KMS-11 (cell line): ENCODE measurements at regions not wholly inside any gene's neighbourhood (a gene's known extent, or its start where the extent isn't known, plus 50 kb on each side); places are given as distances from the start of the nearest gene placed in this dataset.

Experiments
- H2AFZ ChIP-seq: fragments of 200-600 bp; sonication (generic); 2 replicates; pipeline ENCODE4 v1.6.1; 2016; ENCODE audit warnings: antibody characterized with exemption, mixed run types, low read depth
- H3K27ac ChIP-seq: fragments of 200-600 bp; sonication (generic); 2 replicates; pipeline ENCODE4 v1.6.1; 2016; ENCODE audit warnings: mild to moderate bottlenecking, mixed run types
- H3K27me3 ChIP-seq: fragments of 200-600 bp; sonication (generic); 2 replicates; pipeline ENCODE4 v1.6.1; 2017; ENCODE audit warnings: mild to moderate bottlenecking, low read depth, mixed run types, moderate library complexity; ENCODE audit not compliant: insufficient read depth
- H3K36me3 ChIP-seq: fragments of 200-600 bp; sonication (generic); 2 replicates; pipeline ENCODE4 v1.6.1; 2017; ENCODE audit warnings: mild to moderate bottlenecking, mixed run types; ENCODE audit not compliant: insufficient read depth
- H3K4me1 ChIP-seq: fragments of 200-600 bp; sonication (generic); 2 replicates; pipeline ENCODE4 v1.6.1; 2016; ENCODE audit warnings: mild to moderate bottlenecking, low read depth, mixed run types; ENCODE audit not compliant: poor library complexity, severe bottlenecking
- H3K4me2 ChIP-seq: fragments of 200-600 bp; sonication (generic); 2 replicates; pipeline ENCODE4 v1.7.0; 2016; ENCODE audit warnings: mild to moderate bottlenecking, mixed run types
- H3K4me3 ChIP-seq: fragments of 200-600 bp; sonication (generic); IDR thresholded peaks from 2 replicates; pipeline ENCODE4 v1.6.1; 2017; ENCODE audit warnings: low read depth, low read length, mixed read lengths; ENCODE audit not compliant: insufficient read depth
- H3K79me2 ChIP-seq: fragments of 200-600 bp; sonication (generic); 2 replicates; pipeline ENCODE4 v1.6.1; 2016; ENCODE audit warnings: low read depth, mixed run types; ENCODE audit not compliant: insufficient read depth
- H3K9ac ChIP-seq: fragments of 200-600 bp; sonication (generic); 2 replicates; pipeline ENCODE4 v1.6.1; 2016; ENCODE audit warnings: mild to moderate bottlenecking, mixed run types
- H4K20me1 ChIP-seq: fragments of 200-600 bp; sonication (generic); 2 replicates; pipeline ENCODE4 v1.6.1; 2016; ENCODE audit warnings: mild to moderate bottlenecking, mixed run types; ENCODE audit not compliant: insufficient read depth
- TF ChIP-seq, protein P1 (sequence below): fragments of 200-600 bp; sonication (generic); conservative IDR thresholded peaks from 2 replicates; pipeline ENCODE4 v1.6.1; 2017; ENCODE audit warnings: low read depth, mild to moderate bottlenecking, antibody characterized with exemption, low read length, moderate library complexity, mixed read lengths

DNA sequence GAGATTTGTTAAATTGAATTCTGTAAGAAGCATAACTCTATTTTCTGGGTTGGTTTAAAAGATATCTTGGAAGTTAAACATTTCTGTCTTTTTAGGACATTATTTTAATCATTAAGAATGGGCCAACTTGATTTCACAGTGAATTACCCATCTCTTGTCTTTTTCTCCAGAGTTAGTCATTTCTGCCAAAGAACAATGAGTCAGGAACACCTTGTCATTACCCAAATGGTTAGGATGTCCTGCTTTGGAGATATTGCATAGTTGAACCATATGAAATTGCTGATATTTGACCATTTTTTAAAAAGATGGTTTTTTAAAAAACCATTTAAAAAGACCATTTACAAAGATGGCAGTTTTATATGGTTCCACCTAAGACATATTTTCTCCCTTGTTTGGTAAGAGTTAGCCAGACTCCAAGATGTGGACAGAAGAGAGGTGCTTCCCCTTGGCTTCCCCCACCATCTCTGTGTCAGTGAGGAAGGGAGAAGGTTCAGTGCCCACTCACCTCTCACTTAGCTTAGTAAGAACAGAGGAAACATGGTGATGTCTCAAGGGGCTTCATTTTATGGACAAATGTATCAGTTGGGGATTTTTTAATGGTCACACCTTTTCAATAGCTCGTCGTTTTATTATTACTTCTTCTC, 103.0 kb downstream of the PCSK1 start:
- Histone ChIP-seq H3K79me2 (no peaks in the 10 kb centered on the region), H3K9ac (no peak overlapping the region), H2AFZ (no peak overlapping the region), H3K4me1 (no peaks in the 10 kb centered on the region), H3K27me3 (no peaks in the 10 kb centered on the region), H4K20me1 (no peaks in the 10 kb centered on the region), H3K4me2 (no peak overlapping the region), H3K36me3 (no peaks in the 10 kb centered on the region), H3K27ac (no peak overlapping the region), H3K4me3 (no peak overlapping the region)
- TF ChIP-seq, protein P1, sequence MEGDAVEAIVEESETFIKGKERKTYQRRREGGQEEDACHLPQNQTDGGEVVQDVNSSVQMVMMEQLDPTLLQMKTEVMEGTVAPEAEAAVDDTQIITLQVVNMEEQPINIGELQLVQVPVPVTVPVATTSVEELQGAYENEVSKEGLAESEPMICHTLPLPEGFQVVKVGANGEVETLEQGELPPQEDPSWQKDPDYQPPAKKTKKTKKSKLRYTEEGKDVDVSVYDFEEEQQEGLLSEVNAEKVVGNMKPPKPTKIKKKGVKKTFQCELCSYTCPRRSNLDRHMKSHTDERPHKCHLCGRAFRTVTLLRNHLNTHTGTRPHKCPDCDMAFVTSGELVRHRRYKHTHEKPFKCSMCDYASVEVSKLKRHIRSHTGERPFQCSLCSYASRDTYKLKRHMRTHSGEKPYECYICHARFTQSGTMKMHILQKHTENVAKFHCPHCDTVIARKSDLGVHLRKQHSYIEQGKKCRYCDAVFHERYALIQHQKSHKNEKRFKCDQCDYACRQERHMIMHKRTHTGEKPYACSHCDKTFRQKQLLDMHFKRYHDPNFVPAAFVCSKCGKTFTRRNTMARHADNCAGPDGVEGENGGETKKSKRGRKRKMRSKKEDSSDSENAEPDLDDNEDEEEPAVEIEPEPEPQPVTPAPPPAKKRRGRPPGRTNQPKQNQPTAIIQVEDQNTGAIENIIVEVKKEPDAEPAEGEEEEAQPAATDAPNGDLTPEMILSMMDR, result no peak

DNA sequence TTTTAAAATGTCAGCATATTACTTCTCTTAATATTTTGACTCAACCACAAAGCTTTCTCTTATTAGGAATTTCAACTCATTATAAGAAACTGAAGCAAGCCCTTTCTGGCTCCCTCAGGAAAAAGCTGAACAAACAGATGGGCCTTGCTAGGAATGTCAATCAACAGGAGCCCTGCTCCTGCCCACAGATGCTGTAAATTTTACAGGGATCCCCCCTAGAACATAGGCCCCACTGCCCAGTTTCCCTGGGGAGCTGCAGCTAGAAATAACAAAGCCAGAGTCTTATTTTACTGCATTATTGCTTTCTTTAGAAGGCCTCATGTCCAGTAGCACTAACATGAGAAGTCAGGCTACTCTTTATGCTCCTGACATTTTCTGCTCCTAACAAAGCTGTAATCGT, 103.8 kb downstream of the PCSK1 start:
- Histone ChIP-seq H3K9ac (no peak overlapping the region), H3K36me3 (no peaks in the 10 kb centered on the region), H3K4me1 (no peaks in the 10 kb centered on the region), H4K20me1 (no peaks in the 10 kb centered on the region), H3K27ac (no peak overlapping the region), H3K4me3 (no peak overlapping the region), H3K4me2 (no peak overlapping the region), H3K79me2 (no peaks in the 10 kb centered on the region), H3K27me3 (no peaks in the 10 kb centered on the region), H2AFZ (no peak overlapping the region)
- TF ChIP-seq, protein P1, result no peak

DNA sequence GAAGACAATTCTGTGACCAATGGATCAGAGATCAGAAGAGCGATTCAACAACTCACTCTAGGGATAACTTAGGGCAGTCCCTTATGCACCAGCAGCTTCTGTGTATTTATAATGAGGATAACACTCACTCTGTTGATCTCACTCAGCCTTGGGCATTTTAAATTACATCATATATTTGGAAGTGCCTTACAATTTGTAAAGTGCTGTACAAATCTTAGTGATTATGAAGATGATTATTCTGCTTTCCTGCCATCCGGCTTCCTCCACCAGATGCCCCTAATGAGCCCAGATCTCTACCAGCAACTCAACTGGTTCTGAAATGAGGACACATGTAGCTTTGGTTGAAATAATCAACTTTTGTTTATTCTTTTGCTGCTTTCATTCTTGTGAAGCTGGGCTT, 105.3 kb downstream of the PCSK1 start:
- Histone ChIP-seq H4K20me1 (no peaks in the 10 kb centered on the region), H3K4me2 (no peak overlapping the region), H3K27me3 (no peaks in the 10 kb centered on the region), H3K4me1 (no peaks in the 10 kb centered on the region), H2AFZ (no peak overlapping the region), H3K4me3 (no peak overlapping the region), H3K36me3 (no peaks in the 10 kb centered on the region), H3K79me2 (no peaks in the 10 kb centered on the region), H3K9ac (no peak overlapping the region), H3K27ac (no peak overlapping the region)
- TF ChIP-seq, protein P1, result no peak

DNA sequence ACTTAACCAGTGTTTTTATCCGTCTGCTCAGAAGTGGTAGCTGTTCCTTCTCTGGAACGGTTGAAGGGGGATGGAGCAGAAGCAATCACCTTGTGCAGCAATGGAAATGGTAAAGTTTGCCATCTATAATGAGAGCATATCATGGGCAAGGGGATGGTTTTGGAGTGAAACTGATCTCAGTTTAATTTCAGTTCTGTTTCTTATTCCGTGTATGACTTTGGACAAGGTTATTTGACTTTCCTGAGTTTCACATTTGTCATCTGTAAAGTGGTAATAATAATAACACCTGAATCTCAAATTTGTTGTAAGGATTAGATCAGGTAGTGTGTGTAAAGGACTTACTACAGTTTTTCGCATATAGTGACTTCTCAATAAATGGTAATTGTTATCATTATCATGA, 106.1 kb downstream of the PCSK1 start:
- no peak overlapping the region for H3K4me2 ChIP-seq
- H3K79me2 ChIP-seq, result no peaks in the 10 kb centered on the region
- no peak overlapping the region for H3K4me3 ChIP-seq
- H3K36me3 ChIP-seq, result no peaks in the 10 kb centered on the region
- no peak overlapping the region for H3K9ac ChIP-seq
- no peaks in the 10 kb centered on the region for H3K27me3 ChIP-seq
- no peaks in the 10 kb centered on the region for H4K20me1 ChIP-seq
- no peaks in the 10 kb centered on the region for H3K4me1 ChIP-seq
- TF ChIP-seq, protein P1, result no peak
- no peak overlapping the region for H3K27ac ChIP-seq
- no peak overlapping the region for H2AFZ ChIP-seq
